Panc1 (cell line): ENCODE measurements at regions not wholly inside any gene's neighbourhood (a gene's known extent, or its start where the extent isn't known, plus 50 kb on each side); places are given as distances from the start of the nearest gene placed in this dataset.

ENCODE experiments used
- ATAC-seq: fragments of 200-7000 bp; cut with Tn5 transposase; 2 replicates; pipeline ENCODE4 v1.9.1; 2020; ENCODE audit warnings: mild to moderate bottlenecking, moderate library complexity
- BruUV-seq: library from RNA; stranded (reverse); fragments of 400-500 nt; replicated peaks from 2 replicates; lab custom pipeline; 2021; lab: Mats Ljungman, UMichigan
- CTCF ChIA-PET: fragments of 300-600 bp; sonication (Branson Sonifier 250); formaldehyde crosslinking; loops from one replicate; lab custom pipeline; 2022; ENCODE audit warnings: antibody characterized with exemption; lab: Charles Lee
- POLR2A ChIA-PET: fragments of 300-600 bp; sonication (Branson Sonifier 250); formaldehyde crosslinking; loops from one replicate; lab custom pipeline; 2022; ENCODE audit warnings: antibody characterized with exemption; lab: Charles Lee
- DNase-seq: peaks from one replicate; pipeline ENCODE4 v3.0.0-alpha.2; 2010; ENCODE audit warnings: low read depth, low spot score
- H3K27ac ChIP-seq: 2 replicates; pipeline ENCODE4 v1.5.1; 2011; ENCODE audit warnings: mild to moderate bottlenecking, low read length, inconsistent platforms
- H3K27me3 ChIP-seq: fragments of 200-500 bp; sonication (Bioruptor generic); 2 replicates; pipeline ENCODE4 v1.6.0; 2014; ENCODE audit warnings: low read length, inconsistent platforms; ENCODE audit not compliant: control insufficient read depth, insufficient read depth
- H3K36me3 ChIP-seq: fragments of 200-500 bp; sonication (Bioruptor generic); 2 replicates; pipeline ENCODE4 v1.5.1; 2014; ENCODE audit warnings: inconsistent platforms, mild to moderate bottlenecking, low read length, moderate library complexity; ENCODE audit not compliant: control insufficient read depth, insufficient read depth
- H3K4me1 ChIP-seq: 2 replicates; pipeline ENCODE4 v1.5.1; 2011; ENCODE audit warnings: inconsistent platforms, mild to moderate bottlenecking, low read length, moderate library complexity; ENCODE audit not compliant: control insufficient read depth, insufficient read depth
- H3K4me3 ChIP-seq, 2 experiments: 2 replicates each; pipeline ENCODE4 v1.5.1; 2011 to 2012; ENCODE audit warnings: low read depth in 2 of 2, low read length in 2 of 2, mild to moderate bottlenecking in 2 of 2, inconsistent platforms in 1 of 2, moderate library complexity in 1 of 2
- H3K9me3 ChIP-seq: fragments of 200-500 bp; sonication (Bioruptor generic); 2 replicates; pipeline ENCODE4 v1.5.1; 2014; ENCODE audit warnings: low read depth, mild to moderate bottlenecking, inconsistent platforms, low read length, moderate library complexity; ENCODE audit not compliant: control insufficient read depth, insufficient read depth
- POLR2AphosphoS5 ChIP-seq: IDR thresholded peaks from 2 replicates; pipeline ENCODE4 v1.6.1; 2012; ENCODE audit warnings: mild to moderate bottlenecking, low read depth, low read length, moderate library complexity
- SIN3A ChIP-seq: IDR thresholded peaks from 2 replicates; pipeline ENCODE4 v1.6.1; 2012; ENCODE audit warnings: low read depth, mild to moderate bottlenecking, low read length, moderate library complexity, borderline replicate concordance; ENCODE audit not compliant: insufficient read depth
- TCF7L2 ChIP-seq: IDR thresholded peaks from 2 replicates; pipeline ENCODE4 v1.6.1; 2011; ENCODE audit warnings: mild to moderate bottlenecking, low read depth, low read length, inconsistent platforms
- in situ Hi-C: cut with HindIII; loops from 2 replicates; pipeline ENCODE4 v1.10.0; 2016; ENCODE audit warnings: low sequenced_read_pairs, low pct_unique_long_range_greater_than_20kb
- intact Hi-C: fragments of 100-400 bp; cut with micrococcal nuclease; formaldehyde crosslinking; loops from one replicate; pipeline ENCODE4 v1.10.0; 2022; ENCODE audit not compliant: unreplicated experiment
- TF ChIP-seq, protein P1 (sequence below), 2 experiments: IDR thresholded peaks; 2 replicates each; pipeline ENCODE4 v1.6.1; 2011 to 2012; ENCODE audit warnings: low read depth in 2 of 2, control low read depth in 1 of 2, low read length in 1 of 2, mild to moderate bottlenecking in 1 of 2, moderate library complexity in 1 of 2; ENCODE audit not compliant: insufficient read depth in 1 of 2
- TF ChIP-seq, protein P2 (sequence below): fragments of 450-650 bp; IDR thresholded peaks from 2 replicates; pipeline ENCODE4 v1.5.1; 2017; ENCODE audit warnings: mild to moderate bottlenecking

DNA sequence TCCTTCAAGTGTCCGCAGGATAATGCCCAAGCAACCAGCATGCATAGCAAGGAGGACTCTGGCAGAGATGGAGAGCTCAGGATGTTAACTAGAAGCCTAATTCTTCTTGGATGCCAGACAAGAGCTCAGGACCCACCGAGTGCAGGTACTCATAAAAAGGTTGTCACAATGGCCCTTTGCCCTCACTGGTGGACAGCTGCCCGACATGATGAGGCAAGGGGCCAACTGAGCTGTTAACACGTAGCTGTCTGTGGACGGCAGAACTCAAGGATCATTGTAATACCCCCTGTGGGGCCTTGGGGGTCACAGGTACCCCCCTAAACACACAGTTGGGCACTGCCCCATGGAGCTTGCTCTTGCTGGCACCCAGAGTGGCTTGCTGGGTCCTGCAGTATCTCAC lies 393.7 kb downstream of the PIK3C3 start:
- ATAC-seq: no peak
- no TSS peak for BruUV-seq
- CTCF ChIA-PET: no interaction called here

DNA sequence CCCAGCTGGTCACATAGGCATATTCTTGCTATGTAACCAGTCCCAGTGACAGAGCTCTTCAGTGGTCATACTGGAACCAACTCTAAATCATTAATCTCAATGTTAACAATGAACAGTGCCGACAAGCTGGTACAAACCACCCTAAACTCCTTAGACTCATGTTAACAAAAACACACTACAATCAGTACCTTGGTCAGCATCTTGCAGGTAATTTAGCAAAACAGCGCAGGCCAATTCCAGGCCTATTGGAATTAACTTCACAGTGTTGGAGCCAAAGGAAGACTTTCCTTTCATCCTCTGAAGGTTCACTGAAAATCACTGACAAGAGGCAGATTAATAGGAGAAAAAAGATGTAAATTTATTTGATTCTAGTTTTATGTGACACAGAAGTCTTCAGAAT lies 396.4 kb downstream of the PIK3C3 start:
- no TSS peak for BruUV-seq
- Histone ChIP-seq H3K27ac (no peak overlapping the region), H3K36me3 (no peaks in the 10 kb centered on the region), H3K4me1 (no peaks in the 10 kb centered on the region), H3K27me3 (no peaks in the 10 kb centered on the region), H3K9me3 (no peaks in the 10 kb centered on the region), H3K4me3 (no peak overlapping the region)
- ATAC-seq: no peak
- in situ Hi-C loops (no loop called here), intact Hi-C loops (no loop called here)
- no peak for DNase-seq
- TF ChIP-seq, protein P1, sequence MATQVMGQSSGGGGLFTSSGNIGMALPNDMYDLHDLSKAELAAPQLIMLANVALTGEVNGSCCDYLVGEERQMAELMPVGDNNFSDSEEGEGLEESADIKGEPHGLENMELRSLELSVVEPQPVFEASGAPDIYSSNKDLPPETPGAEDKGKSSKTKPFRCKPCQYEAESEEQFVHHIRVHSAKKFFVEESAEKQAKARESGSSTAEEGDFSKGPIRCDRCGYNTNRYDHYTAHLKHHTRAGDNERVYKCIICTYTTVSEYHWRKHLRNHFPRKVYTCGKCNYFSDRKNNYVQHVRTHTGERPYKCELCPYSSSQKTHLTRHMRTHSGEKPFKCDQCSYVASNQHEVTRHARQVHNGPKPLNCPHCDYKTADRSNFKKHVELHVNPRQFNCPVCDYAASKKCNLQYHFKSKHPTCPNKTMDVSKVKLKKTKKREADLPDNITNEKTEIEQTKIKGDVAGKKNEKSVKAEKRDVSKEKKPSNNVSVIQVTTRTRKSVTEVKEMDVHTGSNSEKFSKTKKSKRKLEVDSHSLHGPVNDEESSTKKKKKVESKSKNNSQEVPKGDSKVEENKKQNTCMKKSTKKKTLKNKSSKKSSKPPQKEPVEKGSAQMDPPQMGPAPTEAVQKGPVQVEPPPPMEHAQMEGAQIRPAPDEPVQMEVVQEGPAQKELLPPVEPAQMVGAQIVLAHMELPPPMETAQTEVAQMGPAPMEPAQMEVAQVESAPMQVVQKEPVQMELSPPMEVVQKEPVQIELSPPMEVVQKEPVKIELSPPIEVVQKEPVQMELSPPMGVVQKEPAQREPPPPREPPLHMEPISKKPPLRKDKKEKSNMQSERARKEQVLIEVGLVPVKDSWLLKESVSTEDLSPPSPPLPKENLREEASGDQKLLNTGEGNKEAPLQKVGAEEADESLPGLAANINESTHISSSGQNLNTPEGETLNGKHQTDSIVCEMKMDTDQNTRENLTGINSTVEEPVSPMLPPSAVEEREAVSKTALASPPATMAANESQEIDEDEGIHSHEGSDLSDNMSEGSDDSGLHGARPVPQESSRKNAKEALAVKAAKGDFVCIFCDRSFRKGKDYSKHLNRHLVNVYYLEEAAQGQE (IDR thresholded peaks at IDR 0.05; ENCODE audit: insufficient read depth in 1 of 2, low read depth in 2 of 2, low read length in 1 of 2): no peak
- TF ChIP-seq SIN3A (no peak), POLR2AphosphoS5 (no peak)
- POLR2A ChIA-PET: no interaction called here
- CTCF ChIA-PET: no interaction called here

More for the DNA sequence above, 393.7 kb downstream of the PIK3C3 start:
- H3K4me3 ChIP-seq: no peak overlapping the region
- in situ Hi-C loops: no loop called here
- no peak overlapping the region for H3K27ac ChIP-seq
- no peak for DNase-seq
- no peaks in the 10 kb centered on the region for H3K4me1 ChIP-seq
- POLR2A ChIA-PET: no interaction called here
- H3K36me3 ChIP-seq: no peaks in the 10 kb centered on the region
- TF ChIP-seq TCF7L2 (no peak), POLR2AphosphoS5 (no peak), SIN3A (no peak)
- TF ChIP-seq, protein P2, sequence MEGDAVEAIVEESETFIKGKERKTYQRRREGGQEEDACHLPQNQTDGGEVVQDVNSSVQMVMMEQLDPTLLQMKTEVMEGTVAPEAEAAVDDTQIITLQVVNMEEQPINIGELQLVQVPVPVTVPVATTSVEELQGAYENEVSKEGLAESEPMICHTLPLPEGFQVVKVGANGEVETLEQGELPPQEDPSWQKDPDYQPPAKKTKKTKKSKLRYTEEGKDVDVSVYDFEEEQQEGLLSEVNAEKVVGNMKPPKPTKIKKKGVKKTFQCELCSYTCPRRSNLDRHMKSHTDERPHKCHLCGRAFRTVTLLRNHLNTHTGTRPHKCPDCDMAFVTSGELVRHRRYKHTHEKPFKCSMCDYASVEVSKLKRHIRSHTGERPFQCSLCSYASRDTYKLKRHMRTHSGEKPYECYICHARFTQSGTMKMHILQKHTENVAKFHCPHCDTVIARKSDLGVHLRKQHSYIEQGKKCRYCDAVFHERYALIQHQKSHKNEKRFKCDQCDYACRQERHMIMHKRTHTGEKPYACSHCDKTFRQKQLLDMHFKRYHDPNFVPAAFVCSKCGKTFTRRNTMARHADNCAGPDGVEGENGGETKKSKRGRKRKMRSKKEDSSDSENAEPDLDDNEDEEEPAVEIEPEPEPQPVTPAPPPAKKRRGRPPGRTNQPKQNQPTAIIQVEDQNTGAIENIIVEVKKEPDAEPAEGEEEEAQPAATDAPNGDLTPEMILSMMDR: no peak
- TF ChIP-seq, protein P1 (IDR thresholded peaks at IDR 0.05; ENCODE audit: insufficient read depth in 1 of 2, low read depth in 2 of 2, low read length in 1 of 2): no peak
- no peaks in the 10 kb centered on the region for H3K9me3 ChIP-seq
- H3K27me3 ChIP-seq: no peaks in the 10 kb centered on the region
- intact Hi-C loops: no loop called here
